ENCODE measurements at regions not wholly inside any gene's neighbourhood (a gene's known extent, or its start where the extent isn't known, plus 50 kb on each side); places are given as distances from the start of the nearest gene placed in this dataset.

GRCh38 chr13:78004821-78005220 lies 86.2 kb upstream of the EDNRB start:
- no peaks in the 10 kb centered on the region for H3K9me3 ChIP-seq (ENCODE audit: low read depth, low read length)
- TF ChIP-seq EZH2 (IDR thresholded peaks at IDR 0.05), result no peak
- no peak for TF ChIP-seq POLR2AphosphoS5 (IDR thresholded peaks at IDR 0.05; ENCODE audit: borderline replicate concordance, low read depth, low read length)
- TF ChIP-seq FOXP2 (optimal IDR thresholded peaks at IDR 0.05; ENCODE audit: control extremely low read depth, extremely low read length, insufficient read depth), result no peak
- no peaks in the 10 kb centered on the region for H3K36me3 ChIP-seq (ENCODE audit: insufficient read depth, low read length)
- H3K9ac ChIP-seq (ENCODE audit: insufficient read length), result no peak overlapping the region
- no peak overlapping the region for H3K4me3 ChIP-seq
- no peak for DNase-seq (ENCODE audit: low read depth, low spot score)
- H3K27ac ChIP-seq, result no peak overlapping the region

- DNase-seq (ENCODE audit: low read depth, low spot score), result no peak
- Histone ChIP-seq H3K27ac (no peak overlapping the region), H3K9ac (ENCODE audit: insufficient read length) (no peak overlapping the region), H3K9me3 (ENCODE audit: low read depth, low read length) (no peaks in the 10 kb centered on the region), H3K4me3 (no peak overlapping the region), H3K36me3 (ENCODE audit: insufficient read depth, low read length) (no peaks in the 10 kb centered on the region)
- TF ChIP-seq EZH2 (IDR thresholded peaks at IDR 0.05) (no peak), POLR2AphosphoS5 (IDR thresholded peaks at IDR 0.05; ENCODE audit: borderline replicate concordance, low read depth, low read length) (no peak), FOXP2 (optimal IDR thresholded peaks at IDR 0.05; ENCODE audit: control extremely low read depth, extremely low read length, insufficient read depth) (no peak)
Observed at GRCh38 chr13:77999746-78000145, 81.1 kb upstream of the EDNRB start.

DNA sequence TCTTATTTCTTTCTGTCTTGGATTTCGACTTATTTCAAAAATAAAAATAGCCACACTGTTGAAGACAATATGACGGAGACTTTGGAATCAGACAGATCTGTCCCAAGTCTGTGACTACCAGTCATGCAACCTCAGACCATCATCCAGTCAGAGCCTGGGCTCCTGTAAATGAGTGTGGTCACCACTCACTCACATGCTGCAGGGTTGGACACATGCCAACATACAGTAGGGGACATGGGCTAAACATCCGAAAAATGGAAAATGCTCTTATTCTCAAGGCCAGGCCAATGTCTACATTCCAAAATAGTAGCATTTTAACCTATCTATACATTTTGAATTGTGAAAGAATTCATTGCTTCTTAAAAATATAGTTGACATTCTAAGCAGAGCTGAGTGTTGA lies 75.5 kb upstream of the EDNRB start:
- Histone ChIP-seq H3K4me3 (no peak overlapping the region), H3K27ac (no peak overlapping the region), H3K36me3 (ENCODE audit: insufficient read depth, low read length) (no peaks in the 10 kb centered on the region), H3K9ac (ENCODE audit: insufficient read length) (no peak overlapping the region), H3K9me3 (ENCODE audit: low read depth, low read length) (no peaks in the 10 kb centered on the region)
- DNase-seq (ENCODE audit: low read depth, low spot score), result no peak
- TF ChIP-seq POLR2AphosphoS5 (IDR thresholded peaks at IDR 0.05; ENCODE audit: borderline replicate concordance, low read depth, low read length) (no peak), FOXP2 (optimal IDR thresholded peaks at IDR 0.05; ENCODE audit: control extremely low read depth, extremely low read length, insufficient read depth) (no peak), EZH2 (IDR thresholded peaks at IDR 0.05) (no peak)

DNA sequence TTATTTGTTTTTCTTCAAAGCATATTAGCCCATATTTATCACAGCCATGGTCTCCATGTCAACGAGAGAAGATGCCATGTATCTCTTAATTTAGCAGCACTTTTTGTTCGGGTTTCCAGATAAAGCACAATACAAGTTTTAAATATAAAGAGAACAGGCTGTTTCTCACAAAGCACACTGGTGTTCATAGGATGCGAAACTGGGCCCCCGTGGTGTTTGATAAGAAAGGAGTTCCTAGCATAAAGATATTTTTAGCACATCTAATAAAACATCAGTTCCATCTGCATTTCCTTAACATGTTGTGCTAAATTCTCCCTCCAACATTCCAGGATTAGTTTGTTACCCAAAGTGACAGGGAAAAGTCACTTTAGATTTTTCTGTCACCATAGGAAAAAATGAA lies 72.4 kb upstream of the EDNRB start:
- H3K27ac ChIP-seq, result no peak overlapping the region
- DNase-seq (ENCODE audit: low read depth, low spot score), result no peak

DNA sequence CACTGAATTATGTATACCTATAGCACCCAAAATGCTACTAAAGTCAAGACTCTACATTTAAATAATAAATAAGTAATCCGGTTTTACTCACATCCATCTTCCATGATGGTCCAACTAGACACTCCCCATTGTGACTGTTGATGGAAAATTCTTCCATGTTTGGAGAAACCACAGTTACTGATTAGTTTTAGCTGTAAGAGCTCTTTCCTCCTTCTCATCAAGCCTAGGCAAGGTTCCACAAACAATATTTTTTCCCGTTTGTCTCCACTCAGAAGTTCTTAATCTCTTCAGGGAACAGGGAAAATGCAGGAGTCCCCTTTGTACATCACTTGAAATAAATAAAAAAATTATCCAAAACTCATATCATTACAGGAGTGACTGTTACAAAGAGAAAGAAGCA lies 70.7 kb upstream of the EDNRB start:
- TF ChIP-seq POLR2AphosphoS5 (IDR thresholded peaks at IDR 0.05; ENCODE audit: borderline replicate concordance, low read depth, low read length), result no peak
- TF ChIP-seq EZH2 (IDR thresholded peaks at IDR 0.05), result no peak
- TF ChIP-seq FOXP2 (optimal IDR thresholded peaks at IDR 0.05; ENCODE audit: control extremely low read depth, extremely low read length, insufficient read depth), result no peak
- H3K9me3 ChIP-seq (ENCODE audit: low read depth, low read length), result no peaks in the 10 kb centered on the region
- no peak for DNase-seq (ENCODE audit: low read depth, low spot score)
- no peak overlapping the region for H3K9ac ChIP-seq (ENCODE audit: insufficient read length)
- no peak overlapping the region for H3K27ac ChIP-seq
- no peaks in the 10 kb centered on the region for H3K36me3 ChIP-seq (ENCODE audit: insufficient read depth, low read length)
- no peak overlapping the region for H3K4me3 ChIP-seq

More for the DNA sequence above, 72.4 kb upstream of the EDNRB start:
- Histone ChIP-seq H3K4me3 (peak overlapping the region; percentile 29; the same call in 1 of the 2 replicates), H3K9me3 (ENCODE audit: low read depth, low read length) (no peaks in the 10 kb centered on the region), H3K36me3 (ENCODE audit: insufficient read depth, low read length) (no peaks in the 10 kb centered on the region), H3K9ac (ENCODE audit: insufficient read length) (peak overlapping the region; percentile 5)
- no peak for TF ChIP-seq FOXP2 (optimal IDR thresholded peaks at IDR 0.05; ENCODE audit: control extremely low read depth, extremely low read length, insufficient read depth)
- no peak for TF ChIP-seq EZH2 (IDR thresholded peaks at IDR 0.05)
- TF ChIP-seq POLR2AphosphoS5 (IDR thresholded peaks at IDR 0.05; ENCODE audit: borderline replicate concordance, low read depth, low read length), result no peak

DNA sequence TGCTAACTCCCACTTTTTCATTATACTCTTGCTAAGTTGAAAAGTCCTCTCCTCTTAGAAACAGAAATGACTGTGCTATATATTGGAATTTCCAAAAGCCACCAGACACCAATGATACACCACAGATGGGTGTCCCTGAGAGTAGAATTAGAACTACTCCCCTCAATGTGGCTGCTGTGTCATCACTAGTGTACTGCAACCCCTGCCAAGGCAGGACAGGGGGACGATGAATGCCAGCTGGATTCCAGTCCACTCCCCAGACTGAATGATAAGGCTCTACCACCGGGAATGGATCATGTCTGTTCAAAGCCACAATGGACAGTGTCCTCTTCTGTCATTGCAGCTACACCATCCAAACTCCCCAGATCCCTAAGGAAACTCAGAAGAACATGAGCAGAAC lies 69.7 kb upstream of the EDNRB start:
- Histone ChIP-seq H3K9me3 (ENCODE audit: low read depth, low read length) (no peaks in the 10 kb centered on the region), H3K27ac (no peak overlapping the region), H3K4me3 (no peak overlapping the region), H3K36me3 (ENCODE audit: insufficient read depth, low read length) (no peaks in the 10 kb centered on the region), H3K9ac (ENCODE audit: insufficient read length) (no peak overlapping the region)
- TF ChIP-seq EZH2 (IDR thresholded peaks at IDR 0.05), result no peak
- TF ChIP-seq FOXP2 (optimal IDR thresholded peaks at IDR 0.05; ENCODE audit: control extremely low read depth, extremely low read length, insufficient read depth), result no peak
- no peak for TF ChIP-seq POLR2AphosphoS5 (IDR thresholded peaks at IDR 0.05; ENCODE audit: borderline replicate concordance, low read depth, low read length)
- DNase-seq (ENCODE audit: low read depth, low spot score), result no peak

- DNase-seq (ENCODE audit: low read depth, low spot score), result no peak
- Histone ChIP-seq H3K4me3 (no peak overlapping the region), H3K9ac (ENCODE audit: insufficient read length) (no peak overlapping the region), H3K36me3 (ENCODE audit: insufficient read depth, low read length) (no peaks in the 10 kb centered on the region), H3K9me3 (ENCODE audit: low read depth, low read length) (no peaks in the 10 kb centered on the region), H3K27ac (no peak overlapping the region)
- TF ChIP-seq EZH2 (IDR thresholded peaks at IDR 0.05), result no peak
Observed at GRCh38 chr13:77986713-77987112, 68.1 kb upstream of the EDNRB start.

GRCh38 chr13:77985866-77986636 lies 67.4 kb upstream of the EDNRB start:
- no peak overlapping the region for H3K4me3 ChIP-seq
- H3K27ac ChIP-seq, result no peak overlapping the region
- no peak overlapping the region for H3K9ac ChIP-seq (ENCODE audit: insufficient read length)
- no peaks in the 10 kb centered on the region for H3K36me3 ChIP-seq (ENCODE audit: insufficient read depth, low read length)
- TF ChIP-seq FOXP2 (optimal IDR thresholded peaks at IDR 0.05; ENCODE audit: control extremely low read depth, extremely low read length, insufficient read depth), result no peak
- no peak for TF ChIP-seq POLR2AphosphoS5 (IDR thresholded peaks at IDR 0.05; ENCODE audit: borderline replicate concordance, low read depth, low read length)
- no peak for TF ChIP-seq EZH2 (IDR thresholded peaks at IDR 0.05)
- DNase-seq (ENCODE audit: low read depth, low spot score), result no peak
- H3K9me3 ChIP-seq (ENCODE audit: low read depth, low read length), result no peaks in the 10 kb centered on the region
